ENCODE measurements at regions not wholly inside any gene's neighbourhood (a gene's known extent, or its start where the extent isn't known, plus 50 kb on each side); places are given as distances from the start of the nearest gene placed in this dataset.
"Not testable (repeated sequence)": the region's sequence is repeated elsewhere in the genome, so short reads cannot be mapped to it uniquely, and the experiment has no call there.

DNA sequence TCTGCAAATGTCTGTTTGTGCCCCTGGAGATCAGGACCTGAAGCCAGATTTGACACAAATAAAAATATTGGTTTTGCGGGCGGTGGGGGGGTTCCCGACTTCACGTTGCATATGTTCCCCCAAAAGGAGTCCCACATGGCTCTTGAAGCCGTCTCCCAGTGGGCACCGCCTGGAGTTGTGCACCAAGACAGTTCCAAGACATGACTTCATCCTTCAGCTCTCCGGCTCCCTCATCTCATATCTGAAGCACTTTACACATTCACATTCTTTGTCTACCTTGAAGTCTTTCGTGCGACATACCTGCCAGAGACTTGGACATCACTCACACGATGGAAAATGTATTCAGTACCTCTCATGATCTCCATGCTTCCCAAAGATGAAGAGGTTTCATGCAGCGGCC is 362.8 kb upstream of the FOXK1 start:
- ChIA-PET CTCF (no interaction called here), POLR2A (no interaction called here)
- Mint-ChIP-seq H3K4me1 (ENCODE audit: low read depth) (no peaks in the 10 kb centered on the region), H3K9me3 (ENCODE audit: insufficient read depth) (peaks cover 3% of the 10 kb centered on the region), H3K27ac (no peak overlapping the region), H3K4me3 (no peak overlapping the region), H3K36me3 (ENCODE audit: low read depth) (no peaks in the 10 kb centered on the region), H3K27me3 (ENCODE audit: low read depth) (no peaks in the 10 kb centered on the region)
- DNase-seq (no peak), ATAC-seq (no peak)

DNA sequence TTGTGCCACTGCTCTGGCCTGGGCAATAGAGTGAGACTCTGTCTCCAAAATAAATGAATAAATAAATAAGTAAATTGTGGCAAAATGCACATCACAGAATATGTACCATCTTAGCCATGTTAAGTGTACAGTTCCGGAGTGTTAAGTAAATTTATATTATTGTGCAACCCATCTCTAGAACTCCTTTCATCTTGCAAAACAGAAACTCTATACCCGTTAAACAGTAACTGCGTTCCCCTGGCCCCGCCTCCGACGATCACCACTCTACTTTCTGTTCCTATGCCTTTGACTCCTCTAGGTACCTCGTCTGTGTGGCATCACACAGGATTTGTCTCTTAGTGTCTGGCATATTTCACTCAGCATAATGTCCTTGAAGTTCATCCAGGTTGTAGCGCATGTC is 356.4 kb upstream of the FOXK1 start:
- CTCF ChIA-PET: no interaction called here

DNA sequence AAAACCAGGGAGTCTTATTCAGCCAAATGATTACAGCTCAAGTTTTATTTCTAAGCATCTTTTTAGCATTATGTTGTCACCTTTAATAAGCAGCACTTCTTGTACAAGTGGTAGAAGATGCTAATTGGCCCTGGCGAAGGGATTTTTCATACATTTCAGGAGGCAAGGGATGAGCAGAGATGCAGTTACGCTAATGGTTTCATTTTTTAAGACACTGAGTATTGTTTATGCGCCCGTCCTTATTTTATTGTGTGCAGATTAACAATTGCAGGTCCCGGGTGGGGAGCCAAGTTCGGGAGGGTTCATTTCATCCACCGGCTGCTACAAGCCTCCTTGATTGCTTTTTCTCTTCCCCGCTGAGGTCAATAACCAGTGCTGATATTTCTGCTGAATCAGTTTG is 350.4 kb upstream of the FOXK1 start:
- Mint-ChIP-seq H3K36me3 (ENCODE audit: low read depth) (no peaks in the 10 kb centered on the region), H3K4me1 (ENCODE audit: low read depth) (no peaks in the 10 kb centered on the region), H3K27me3 (ENCODE audit: low read depth) (no peaks in the 10 kb centered on the region), H3K27ac (no peak overlapping the region), H3K9me3 (ENCODE audit: insufficient read depth) (no peaks in the 10 kb centered on the region), H3K4me3 (no peak overlapping the region)
- ChIA-PET CTCF (no interaction called here), POLR2A (no interaction called here)
- ATAC-seq (no peak), DNase-seq (no peak)

More for the DNA sequence above, 356.4 kb upstream of the FOXK1 start:
- POLR2A ChIA-PET: no interaction called here
- DNase-seq: no peak
- Mint-ChIP-seq H3K27me3 (ENCODE audit: low read depth) (no peaks in the 10 kb centered on the region), H3K27ac (no peak overlapping the region), H3K4me1 (ENCODE audit: low read depth) (no peaks in the 10 kb centered on the region), H3K36me3 (ENCODE audit: low read depth) (no peaks in the 10 kb centered on the region), H3K4me3 (no peak overlapping the region), H3K9me3 (ENCODE audit: insufficient read depth) (no peaks in the 10 kb centered on the region)
- no peak for ATAC-seq

DNA sequence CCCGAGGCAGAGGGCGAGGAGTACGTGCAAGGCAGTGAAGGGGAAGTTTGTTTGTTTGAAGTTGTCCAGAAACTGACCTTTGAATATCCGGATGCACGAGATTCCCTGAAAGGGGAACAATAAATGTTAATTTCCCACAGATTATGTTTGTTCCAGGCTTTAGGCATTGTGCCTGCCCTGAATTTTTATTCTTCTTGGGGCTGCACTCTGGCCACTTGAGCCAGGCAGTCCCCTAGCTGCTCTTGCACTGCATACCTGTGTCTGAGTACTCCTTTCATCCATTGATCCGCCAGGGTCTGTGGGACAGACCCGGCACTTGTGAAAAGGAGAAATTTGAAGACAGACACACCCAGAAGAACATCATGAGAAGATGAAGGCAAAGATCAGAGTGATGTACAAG is 343.5 kb upstream of the FOXK1 start:
- ChIA-PET CTCF (no interaction called here), POLR2A (no interaction called here)
- Mint-ChIP-seq H3K4me1 (ENCODE audit: low read depth) (no peaks in the 10 kb centered on the region), H3K9me3 (ENCODE audit: insufficient read depth) (no peaks in the 10 kb centered on the region), H3K27me3 (ENCODE audit: low read depth) (no peaks in the 10 kb centered on the region), H3K36me3 (ENCODE audit: low read depth) (no peaks in the 10 kb centered on the region), H3K4me3 (no peak overlapping the region), H3K27ac (no peak overlapping the region)
- DNase-seq (no peak), ATAC-seq (no peak)

DNA sequence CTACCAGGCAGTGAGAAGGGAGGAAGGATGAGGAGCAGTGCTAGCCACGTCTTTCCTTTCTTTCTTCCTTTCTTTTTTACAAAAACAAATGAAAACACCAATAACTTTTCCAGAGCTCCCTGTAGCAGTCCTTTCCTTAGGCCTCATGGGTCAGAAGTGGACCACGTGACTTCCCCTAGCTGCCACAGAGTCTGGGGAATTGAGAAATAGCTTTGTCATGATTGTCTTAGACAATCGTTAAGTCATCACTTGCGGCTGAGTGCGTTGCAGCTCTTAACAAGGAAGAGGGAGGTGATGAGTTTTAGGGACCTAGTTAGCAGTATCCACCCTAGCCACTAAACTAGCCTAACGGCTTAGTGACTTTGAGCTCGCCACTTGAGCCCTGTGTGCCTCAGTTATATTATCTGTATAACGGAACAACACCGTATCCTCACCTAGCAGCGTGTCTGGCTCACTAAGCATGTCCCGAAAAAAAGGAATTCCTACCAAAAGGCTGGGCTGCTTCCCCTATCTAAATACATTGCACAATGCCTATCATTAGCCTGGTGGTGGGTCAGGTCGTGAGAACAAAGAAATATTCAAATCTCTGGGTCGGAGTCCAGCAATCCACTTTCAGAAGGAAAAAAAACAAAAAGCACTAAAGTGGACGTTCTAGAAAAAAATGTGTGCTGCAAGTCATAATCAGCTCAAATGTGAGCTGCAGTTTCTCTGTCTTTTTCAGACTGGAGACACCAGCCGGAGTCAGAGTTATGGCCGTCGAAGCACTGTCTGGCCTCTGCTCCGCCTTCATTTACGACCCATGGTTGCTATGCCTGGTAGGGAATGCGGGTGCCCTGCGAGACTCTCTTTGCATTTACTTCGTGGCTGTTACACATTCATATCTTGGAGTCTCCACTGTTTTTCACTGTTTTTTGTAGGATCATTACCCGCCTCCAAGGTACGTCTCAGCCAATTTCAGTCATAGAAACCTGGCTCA is 338.5 kb upstream of the FOXK1 start:
- CTCF ChIA-PET: no interaction called here
- no peaks in the 10 kb centered on the region for H3K27me3 Mint-ChIP-seq (ENCODE audit: low read depth)
- H3K27ac Mint-ChIP-seq: no peak overlapping the region
- H3K4me3 Mint-ChIP-seq: no peak overlapping the region
- no peaks in the 10 kb centered on the region for H3K36me3 Mint-ChIP-seq (ENCODE audit: low read depth)
- H3K4me1 Mint-ChIP-seq (ENCODE audit: low read depth): no peaks in the 10 kb centered on the region
- ATAC-seq: no peak
- POLR2A ChIA-PET: no interaction called here
- DNase-seq: no peak
- peaks cover 8% of the 10 kb centered on the region for H3K9me3 Mint-ChIP-seq (ENCODE audit: insufficient read depth)

DNA sequence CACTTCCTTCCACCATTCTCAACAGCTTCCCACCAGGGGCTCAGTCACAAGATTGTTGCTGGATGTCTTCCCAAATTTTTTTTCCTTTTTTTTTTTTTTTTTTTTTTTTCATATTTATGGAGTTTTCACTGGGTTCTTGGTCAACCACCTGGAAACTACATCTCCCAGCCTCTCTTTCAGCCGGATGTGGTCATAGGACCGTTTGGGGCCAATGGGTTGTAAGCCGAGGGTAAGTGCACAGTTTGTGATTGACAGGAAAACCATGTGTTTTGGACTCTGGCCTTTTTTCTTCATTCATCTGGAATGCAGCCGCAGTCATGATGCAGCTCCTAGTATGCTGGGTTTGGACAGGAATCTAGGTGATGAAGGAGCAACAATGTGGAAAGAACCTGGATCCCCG is 337.1 kb upstream of the FOXK1 start:
- no peak for ATAC-seq
- Mint-ChIP-seq H3K36me3 (ENCODE audit: low read depth) (no peaks in the 10 kb centered on the region), H3K9me3 (ENCODE audit: insufficient read depth) (peaks cover 8% of the 10 kb centered on the region), H3K4me3 (no peak overlapping the region), H3K27me3 (ENCODE audit: low read depth) (no peaks in the 10 kb centered on the region), H3K4me1 (ENCODE audit: low read depth) (no peaks in the 10 kb centered on the region), H3K27ac (no peak overlapping the region)
- DNase-seq: no peak
- CTCF ChIA-PET: no interaction called here
- POLR2A ChIA-PET: no interaction called here

DNA sequence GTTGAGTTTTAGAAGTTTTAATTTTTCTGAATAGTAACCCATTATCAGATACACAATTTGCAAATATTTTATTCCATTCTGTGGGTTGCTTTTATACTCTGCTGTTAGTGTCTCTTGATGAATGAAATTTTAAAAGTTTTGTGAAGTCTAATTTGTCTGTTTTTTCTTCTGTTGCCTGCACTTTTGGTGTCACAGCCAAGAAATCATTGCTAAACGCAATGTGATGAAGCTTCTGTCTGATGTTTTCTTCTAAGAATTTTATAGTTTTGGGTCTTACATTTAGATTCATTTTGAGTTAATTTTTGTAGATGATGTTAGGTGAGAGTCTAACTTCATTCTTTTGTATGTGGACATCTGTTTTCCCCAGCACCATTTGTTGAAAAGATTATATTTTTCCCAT is 330.0 kb upstream of the FOXK1 start:
- no peak for ATAC-seq

DNA sequence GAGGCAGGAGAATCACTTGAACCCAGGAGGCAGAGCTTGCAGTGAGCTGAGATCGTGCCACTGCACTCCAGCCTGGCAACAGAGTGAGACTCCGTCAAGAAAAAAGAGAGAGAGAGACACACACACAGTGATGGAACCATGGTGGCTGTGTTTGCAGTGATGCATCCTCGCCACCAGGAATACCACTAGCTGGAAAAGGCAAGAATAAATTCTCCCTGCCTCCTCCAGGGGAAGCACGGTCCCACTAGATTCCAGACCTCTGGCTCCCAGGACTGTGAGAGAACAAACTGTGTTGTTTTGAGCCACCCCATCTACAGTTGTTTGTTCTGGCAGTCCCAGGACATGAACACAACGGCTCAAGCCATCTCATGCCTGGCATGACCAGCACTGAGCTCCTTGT is 320.3 kb upstream of the FOXK1 start:
- DNase-seq (no peak), ATAC-seq (no peak)
- Mint-ChIP-seq H3K27me3 (ENCODE audit: low read depth) (no peaks in the 10 kb centered on the region), H3K4me1 (ENCODE audit: low read depth) (no peaks in the 10 kb centered on the region), H3K36me3 (ENCODE audit: low read depth) (no peaks in the 10 kb centered on the region), H3K4me3 (no peak overlapping the region), H3K27ac (no peak overlapping the region), H3K9me3 (ENCODE audit: insufficient read depth) (no peaks in the 10 kb centered on the region)
- POLR2A ChIA-PET: no interaction called here
- CTCF ChIA-PET: no interaction called here

More for the DNA sequence above, 330.0 kb upstream of the FOXK1 start:
- Mint-ChIP-seq H3K9me3 (ENCODE audit: insufficient read depth) (peaks cover 4% of the 10 kb centered on the region), H3K36me3 (ENCODE audit: low read depth) (no peaks in the 10 kb centered on the region), H3K4me1 (ENCODE audit: low read depth) (no peaks in the 10 kb centered on the region), H3K4me3 (no peak overlapping the region), H3K27ac (no peak overlapping the region), H3K27me3 (ENCODE audit: low read depth) (no peaks in the 10 kb centered on the region)
- DNase-seq: no peak
- CTCF ChIA-PET: no interaction called here
- POLR2A ChIA-PET: no interaction called here

DNA sequence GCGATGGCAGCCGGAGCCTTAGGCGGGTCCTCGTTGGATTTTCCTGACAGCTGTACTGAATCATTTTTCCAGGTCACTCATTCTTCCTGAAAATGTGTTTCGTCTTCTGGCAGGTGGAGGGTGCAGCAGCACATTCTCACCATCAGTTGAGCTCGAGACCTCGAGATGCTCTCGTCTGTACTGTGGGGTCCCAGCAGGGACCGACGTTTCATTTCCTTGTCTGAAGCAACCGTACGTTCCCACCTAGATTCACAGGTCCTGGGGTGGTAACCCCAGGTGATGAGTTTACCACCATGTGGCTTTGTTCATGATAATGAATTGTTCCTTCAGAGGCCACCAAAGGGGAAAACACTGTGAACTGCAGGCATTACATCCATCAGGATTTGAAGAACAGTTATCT is 298.5 kb upstream of the FOXK1 start:
- Mint-ChIP-seq H3K4me3 (no peak overlapping the region), H3K36me3 (ENCODE audit: low read depth) (no peaks in the 10 kb centered on the region), H3K27ac (no peak overlapping the region), H3K9me3 (ENCODE audit: insufficient read depth) (no peaks in the 10 kb centered on the region), H3K27me3 (ENCODE audit: low read depth) (no peaks in the 10 kb centered on the region), H3K4me1 (ENCODE audit: low read depth) (no peaks in the 10 kb centered on the region)
- ChIA-PET CTCF (no interaction called here), POLR2A (no interaction called here)
- DNase-seq (no peak), ATAC-seq (no peak)

DNA sequence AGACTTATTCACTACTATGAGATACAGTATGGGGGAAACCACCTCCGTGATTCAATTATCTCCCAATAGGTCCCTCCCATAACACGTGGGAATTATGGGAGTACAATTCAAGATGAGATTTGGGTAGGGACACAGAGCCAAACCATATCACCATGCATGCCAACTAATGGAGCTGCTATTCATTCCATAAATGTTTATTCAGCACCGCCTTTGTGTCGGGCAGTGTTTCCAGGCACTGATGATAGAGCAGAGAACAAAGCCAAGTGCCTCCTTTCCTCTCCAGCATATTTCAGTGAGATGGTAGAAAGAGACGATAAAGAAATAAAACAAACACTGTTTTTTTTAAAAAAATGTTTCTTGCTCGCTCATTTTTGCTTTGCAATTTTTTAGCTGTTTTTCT is 295.9 kb upstream of the FOXK1 start:
- POLR2A ChIA-PET: no interaction called here
- ATAC-seq (no peak), DNase-seq (no peak)
- no peaks in the 10 kb centered on the region for H3K36me3 Mint-ChIP-seq (ENCODE audit: low read depth)
- H3K27ac Mint-ChIP-seq: no peak overlapping the region
- H3K4me3 Mint-ChIP-seq: no peak overlapping the region
- CTCF ChIA-PET: no interaction called here
- H3K4me1 Mint-ChIP-seq (ENCODE audit: low read depth): no peaks in the 10 kb centered on the region
- peaks cover 7% of the 10 kb centered on the region for H3K9me3 Mint-ChIP-seq (ENCODE audit: insufficient read depth)
- no peaks in the 10 kb centered on the region for H3K27me3 Mint-ChIP-seq (ENCODE audit: low read depth)

DNA sequence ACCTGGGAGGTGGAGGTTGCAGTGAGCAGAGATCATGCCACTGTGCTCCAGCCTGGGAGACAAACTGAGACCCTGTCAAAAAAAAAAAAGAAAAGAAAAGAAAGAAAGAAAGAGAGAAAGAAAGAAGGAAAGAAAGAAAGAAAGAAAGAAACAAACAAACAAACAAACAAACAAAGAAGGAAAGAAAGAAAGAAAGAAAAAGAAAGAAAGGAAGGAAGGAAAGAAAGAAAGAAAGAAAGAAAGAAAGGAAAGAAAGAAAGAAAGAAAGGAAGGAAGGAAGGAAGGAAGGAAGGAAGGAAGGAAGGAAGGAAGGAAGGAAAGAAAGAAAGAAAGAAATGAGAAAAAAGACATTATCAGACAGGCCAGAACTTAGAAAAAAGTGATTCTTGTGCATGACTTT is 291.0 kb upstream of the FOXK1 start:
- H3K36me3 Mint-ChIP-seq (ENCODE audit: low read depth): not testable (repeated sequence)

DNA sequence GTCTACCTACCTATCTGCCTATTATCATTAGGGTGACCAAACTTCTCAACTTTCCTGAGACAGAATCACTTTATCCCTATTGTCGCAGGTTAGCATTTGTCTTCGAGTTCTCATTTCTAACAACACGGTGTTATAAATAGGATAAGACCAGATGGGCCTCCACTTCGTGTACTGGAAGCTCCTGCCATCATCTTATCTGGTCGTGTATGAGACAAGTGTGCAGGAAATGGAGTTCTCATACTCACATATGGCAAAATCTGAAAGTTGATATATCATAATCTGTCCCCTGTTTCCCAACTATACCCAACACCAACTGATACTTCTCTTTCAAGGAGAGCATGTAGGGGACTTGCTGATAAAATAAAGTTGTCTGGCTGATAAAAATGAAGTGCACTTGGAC is 287.4 kb upstream of the FOXK1 start:
- no peak for ATAC-seq

More for the DNA sequence above, 291.0 kb upstream of the FOXK1 start:
- H3K4me3 Mint-ChIP-seq; DNase-seq; H3K27ac Mint-ChIP-seq; H3K27me3 Mint-ChIP-seq (ENCODE audit: low read depth); POLR2A ChIA-PET; H3K4me1 Mint-ChIP-seq (ENCODE audit: low read depth); ATAC-seq; CTCF ChIA-PET: not testable (repeated sequence)
- H3K9me3 Mint-ChIP-seq (ENCODE audit: insufficient read depth): peaks cover 10% of the 10 kb centered on the region

DNA sequence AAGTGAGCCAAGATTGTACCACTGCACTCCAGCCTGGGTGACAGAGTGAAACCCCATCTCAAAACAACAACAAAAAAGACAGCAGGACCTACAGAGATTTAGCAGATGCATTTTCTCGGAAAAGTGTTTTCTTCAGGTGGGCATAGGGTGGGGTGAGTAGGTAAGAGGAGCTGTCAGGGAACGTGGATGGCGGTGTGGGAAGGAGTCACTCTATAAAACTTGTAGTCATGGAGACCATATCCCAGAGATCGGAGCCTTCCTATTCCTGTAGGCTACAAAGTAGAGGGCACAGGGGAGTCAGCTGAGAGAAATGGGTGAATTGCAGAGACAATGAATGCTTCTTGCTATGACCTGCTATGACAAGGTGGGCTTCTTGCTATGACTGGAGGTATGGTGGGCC is 283.0 kb upstream of the FOXK1 start:
- Mint-ChIP-seq H3K36me3 (ENCODE audit: low read depth) (no peaks in the 10 kb centered on the region), H3K4me3 (no peak overlapping the region), H3K27ac (no peak overlapping the region), H3K4me1 (ENCODE audit: low read depth) (no peaks in the 10 kb centered on the region), H3K27me3 (ENCODE audit: low read depth) (no peaks in the 10 kb centered on the region), H3K9me3 (ENCODE audit: insufficient read depth) (peaks cover 11% of the 10 kb centered on the region)
- CTCF ChIA-PET: no interaction called here
- ATAC-seq: no peak
- DNase-seq: no peak
- POLR2A ChIA-PET: no interaction called here

More for the DNA sequence above, 287.4 kb upstream of the FOXK1 start:
- DNase-seq: no peak
- Mint-ChIP-seq H3K4me3 (no peak overlapping the region), H3K4me1 (ENCODE audit: low read depth) (no peaks in the 10 kb centered on the region), H3K36me3 (ENCODE audit: low read depth) (no peaks in the 10 kb centered on the region), H3K27ac (no peak overlapping the region), H3K27me3 (ENCODE audit: low read depth) (no peaks in the 10 kb centered on the region), H3K9me3 (ENCODE audit: insufficient read depth) (peaks cover 10% of the 10 kb centered on the region)
- ChIA-PET POLR2A (no interaction called here), CTCF (no interaction called here)

Measured in activated CD8-positive, alpha-beta T cell treated with anti-CD3 and anti-CD28 coated beads, Interleukin-2, amount 10 ng/mL, durations not matched to agents 7 days and 5 days (primary cell).